HG02623 (cell line): ENCODE measurements at regions not wholly inside any gene's neighbourhood (a gene's known extent, or its start where the extent isn't known, plus 50 kb on each side); places are given as distances from the start of the nearest gene placed in this dataset.
A peak's percentile ranks its signal among the peaks of the same experiment; 100 is the strongest.

ENCODE experiments used
- ATAC-seq: cut with Tn5 transposase; IDR thresholded peaks from one replicate; pipeline ENCODE4 v1.9.1; 2021; ENCODE audit warnings: moderate library complexity; ENCODE audit not compliant: unreplicated experiment

DNA sequence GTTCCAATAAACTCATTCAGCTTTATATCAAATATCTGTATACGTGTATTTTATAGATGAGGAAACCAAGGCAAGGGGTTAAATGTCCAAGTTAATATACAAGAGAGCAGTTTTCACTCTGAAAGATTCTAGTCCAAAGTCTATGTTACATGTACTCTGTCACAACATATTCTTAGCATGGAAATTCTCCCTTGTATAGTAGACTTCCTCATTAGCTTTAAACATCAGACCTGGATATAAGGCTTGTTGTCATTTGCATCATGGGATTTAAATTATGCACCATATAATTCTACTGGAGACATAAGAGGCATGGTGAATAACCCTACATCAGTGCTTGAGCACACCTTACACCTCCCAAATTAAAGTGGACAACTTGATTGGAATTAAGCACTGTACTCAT lies 681.9 kb upstream of the CCDC179 start:
- ATAC-seq, result no peak

GRCh38 chr11:23542816-23543215 lies 682.5 kb upstream of the CCDC179 start:
- ATAC-seq, result no peak

DNA sequence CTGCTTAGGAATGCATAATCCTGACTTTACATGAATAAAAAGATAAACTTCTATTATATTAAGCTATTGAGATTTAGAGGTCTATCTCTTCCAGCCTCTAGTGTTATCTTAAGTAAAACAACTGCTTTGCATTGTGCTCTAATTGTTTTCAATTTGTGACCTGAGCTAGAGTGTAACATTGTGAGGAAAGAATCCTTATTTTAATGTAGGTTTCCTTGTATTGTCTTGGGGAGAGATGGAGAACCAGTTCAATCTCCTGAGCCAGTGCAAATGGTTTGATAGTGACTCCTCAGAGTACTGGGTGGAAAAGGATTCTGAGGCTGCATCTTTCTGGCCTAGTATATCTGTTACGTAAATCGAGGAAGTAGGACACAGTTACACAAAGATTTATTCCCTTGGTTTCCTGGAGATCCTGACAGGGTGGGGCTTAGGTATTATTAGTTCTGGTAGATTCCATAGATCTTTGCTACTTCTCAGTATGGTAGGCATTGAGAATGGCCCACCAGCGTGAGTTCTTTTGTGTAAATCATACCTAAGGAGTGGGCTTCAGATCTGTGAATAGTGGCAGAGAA lies 683.5 kb upstream of the CCDC179 start:
- ATAC-seq, result no peak

DNA sequence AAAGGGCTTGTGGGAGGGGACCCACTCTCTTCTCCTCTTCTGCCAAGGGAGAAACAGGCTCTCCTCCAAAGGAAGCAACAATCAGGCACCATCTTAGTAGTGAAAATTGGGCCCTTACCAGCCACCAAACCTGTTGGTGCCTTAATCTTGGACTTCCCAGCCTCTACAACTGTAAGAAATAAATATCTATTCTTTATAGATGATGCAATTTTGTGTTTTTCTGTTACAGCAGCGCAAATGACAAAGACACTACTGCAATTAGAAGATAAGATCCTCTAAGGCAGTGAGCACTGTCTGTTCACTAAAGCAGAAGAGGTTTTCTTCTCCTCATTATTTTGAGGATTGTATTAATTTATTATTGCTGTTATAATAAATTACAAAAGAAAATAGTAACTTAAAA lies 691.4 kb upstream of the CCDC179 start:
- no peak for ATAC-seq

- ATAC-seq, result no peak
These were observed 693.7 kb upstream of the CCDC179 start for GRCh38 chr11:23554002-23554401.

- ATAC-seq, result no peak
These were observed 694.8 kb upstream of the CCDC179 start for GRCh38 chr11:23555085-23555484.

GRCh38 chr11:23556163-23556750 lies 696.0 kb upstream of the CCDC179 start:
- ATAC-seq, result no peak

- no peak for ATAC-seq
These were observed 703.3 kb upstream of the CCDC179 start for GRCh38 chr11:23563591-23563990.

GRCh38 chr11:23564370-23564769 lies 704.1 kb upstream of the CCDC179 start:
- ATAC-seq, result no peak

GRCh38 chr11:23569134-23569533 lies 708.9 kb upstream of the CCDC179 start:
- ATAC-seq, result peak; percentile 47

DNA sequence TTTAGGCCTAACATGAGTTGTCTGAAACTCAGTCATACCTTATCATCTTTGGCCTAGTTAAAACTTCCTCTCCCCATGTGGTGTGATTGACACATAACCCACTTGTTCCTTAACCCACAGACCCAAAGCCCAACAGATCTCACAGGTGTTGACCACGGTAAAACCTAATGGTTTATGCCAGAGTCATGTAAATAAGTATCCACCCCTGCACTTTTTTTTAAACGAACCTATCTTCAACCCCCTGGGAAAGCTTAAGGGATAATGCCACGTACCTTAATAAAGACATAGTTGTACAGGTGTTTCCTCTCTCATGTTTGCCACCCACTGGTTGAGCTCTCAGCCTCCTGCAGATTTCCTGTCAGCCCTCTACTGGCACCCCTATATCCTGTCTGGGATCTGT lies 709.3 kb upstream of the CCDC179 start:
- ATAC-seq, result peak; percentile 71

DNA sequence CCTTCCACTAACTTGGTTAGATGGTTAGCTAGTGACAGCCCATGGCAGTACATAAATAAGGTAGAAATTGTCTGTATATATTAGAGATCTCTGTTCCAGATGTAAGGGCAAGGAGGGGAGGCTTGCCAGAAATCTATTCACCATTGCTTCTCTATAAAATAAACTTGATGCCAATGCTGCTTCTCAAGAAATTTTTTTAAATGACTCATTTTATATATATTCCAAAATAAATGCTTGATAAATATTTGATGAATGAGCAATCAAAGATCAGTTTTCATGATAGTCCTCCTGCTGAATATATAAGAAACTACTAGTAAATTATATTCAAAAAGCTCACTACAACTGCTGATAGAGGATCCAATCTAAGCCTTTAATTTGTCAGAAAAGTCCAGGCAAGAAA lies 710.6 kb upstream of the CCDC179 start:
- no peak for ATAC-seq

DNA sequence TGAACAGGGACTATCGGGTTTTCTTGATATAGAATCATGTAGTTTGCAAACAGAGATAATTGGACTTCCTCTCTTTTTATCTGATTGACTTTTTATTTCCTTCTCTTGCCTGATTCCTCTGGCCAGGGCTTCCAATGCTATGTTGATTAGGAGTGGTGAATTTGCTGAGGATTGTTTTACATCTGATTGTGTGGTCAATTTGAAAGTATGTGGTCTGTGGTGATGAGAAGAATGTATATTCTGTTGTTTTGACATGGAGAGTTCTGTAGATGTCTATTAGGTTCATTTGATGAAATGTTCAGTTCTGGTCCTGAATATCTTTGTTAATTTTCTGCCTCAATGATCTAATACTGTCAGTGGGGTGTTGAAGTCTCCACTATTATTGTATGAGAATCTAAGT lies 713.2 kb upstream of the CCDC179 start:
- ATAC-seq, result no peak

- no peak for ATAC-seq
These were observed 713.9 kb upstream of the CCDC179 start for GRCh38 chr11:23574149-23574548.

- no peak for ATAC-seq
These were observed 717.0 kb upstream of the CCDC179 start for GRCh38 chr11:23577296-23577695.

GRCh38 chr11:23585416-23586104 lies 725.3 kb upstream of the CCDC179 start:
- no peak for ATAC-seq

DNA sequence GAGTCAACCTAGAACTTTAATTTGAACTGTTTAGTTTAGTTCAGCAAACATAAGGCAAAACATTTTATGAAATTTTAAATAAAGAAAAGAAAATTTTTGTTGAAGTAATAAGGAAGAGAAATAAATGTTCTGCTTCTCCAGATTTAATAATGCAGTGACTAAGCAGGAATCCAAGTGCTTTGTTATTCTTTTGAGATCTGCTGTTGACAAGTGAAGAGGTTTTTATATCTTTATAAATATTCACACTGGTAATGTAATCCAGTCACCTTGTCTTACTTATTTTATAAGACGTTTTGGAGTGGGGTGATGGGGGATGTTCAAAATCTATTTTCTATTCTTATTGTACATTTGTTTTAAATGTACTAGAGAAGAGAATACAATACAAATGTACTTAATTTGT lies 725.9 kb upstream of the CCDC179 start:
- ATAC-seq, result no peak

GRCh38 chr11:23590596-23591308 lies 730.5 kb upstream of the CCDC179 start:
- ATAC-seq, result no peak

- no peak for ATAC-seq
These were observed 734.5 kb upstream of the CCDC179 start for GRCh38 chr11:23594755-23595154.

DNA sequence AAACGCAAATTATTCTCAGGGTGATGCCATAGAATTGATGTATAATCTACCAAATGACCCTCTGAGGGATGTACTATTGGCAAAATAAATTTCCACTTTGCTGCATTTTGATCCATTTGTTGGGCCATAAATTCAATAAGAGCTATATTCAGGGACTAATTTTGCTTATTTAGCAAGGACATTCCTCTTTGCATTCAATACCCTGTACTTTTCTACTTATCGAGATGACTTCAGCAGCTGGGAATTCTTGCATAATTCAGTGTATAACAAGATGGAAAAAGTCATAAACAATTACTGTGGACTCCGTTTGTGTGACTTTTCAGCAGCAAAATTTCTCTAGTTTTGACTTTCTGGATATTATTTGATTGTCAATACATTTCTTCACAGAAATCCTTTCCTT lies 744.7 kb upstream of the CCDC179 start:
- no peak for ATAC-seq

GRCh38 chr11:23606191-23606590 lies 745.9 kb upstream of the CCDC179 start:
- ATAC-seq, result no peak

- no peak for ATAC-seq
These were observed 751.5 kb upstream of the CCDC179 start for GRCh38 chr11:23611726-23612125.
